ENCODE measurements at regions not wholly inside any gene's neighbourhood (a gene's known extent, or its start where the extent isn't known, plus 50 kb on each side); places are given as distances from the start of the nearest gene placed in this dataset.

GRCh38 chr5:74576941-74577456, 63.5 kb downstream of the ENC1 start:
- no peak for DNase-seq

DNA sequence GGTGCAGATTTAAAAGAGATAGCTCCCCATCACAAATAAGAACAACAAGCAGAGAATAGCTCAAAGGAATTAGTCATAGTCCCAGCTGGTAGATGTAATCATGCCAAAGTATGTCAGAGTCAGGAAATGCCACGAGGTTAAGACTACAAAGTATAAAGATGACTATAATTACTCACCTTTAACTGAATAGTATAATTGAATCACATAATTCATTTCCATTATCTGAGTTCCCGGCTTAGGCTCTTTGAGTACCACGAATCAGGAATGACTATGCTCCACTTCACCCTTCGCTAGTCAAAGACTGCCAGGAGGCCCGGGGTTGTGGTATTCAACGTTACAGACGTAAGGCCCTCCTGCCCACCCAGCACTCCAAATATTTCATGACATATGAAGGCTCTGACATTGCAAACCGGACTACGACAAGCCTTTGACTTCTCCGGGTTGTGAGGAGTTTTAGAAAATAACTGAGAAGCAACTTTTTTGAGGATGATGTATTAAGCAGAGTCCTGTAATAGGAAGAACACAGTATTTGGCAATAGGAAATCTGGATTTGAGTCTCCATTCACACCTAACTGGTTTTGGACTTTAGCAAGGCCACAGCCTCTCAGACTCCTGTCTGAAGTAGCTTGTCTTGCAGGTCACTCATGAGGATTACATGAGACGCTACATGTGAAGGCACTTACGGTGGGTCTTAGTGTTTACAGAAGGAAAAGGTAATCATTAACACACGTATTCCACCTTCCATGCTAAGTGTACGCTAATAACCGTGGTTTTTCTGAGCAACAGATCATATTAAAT, 64.6 kb downstream of the ENC1 start:
- DNase-seq = no peak

DNA sequence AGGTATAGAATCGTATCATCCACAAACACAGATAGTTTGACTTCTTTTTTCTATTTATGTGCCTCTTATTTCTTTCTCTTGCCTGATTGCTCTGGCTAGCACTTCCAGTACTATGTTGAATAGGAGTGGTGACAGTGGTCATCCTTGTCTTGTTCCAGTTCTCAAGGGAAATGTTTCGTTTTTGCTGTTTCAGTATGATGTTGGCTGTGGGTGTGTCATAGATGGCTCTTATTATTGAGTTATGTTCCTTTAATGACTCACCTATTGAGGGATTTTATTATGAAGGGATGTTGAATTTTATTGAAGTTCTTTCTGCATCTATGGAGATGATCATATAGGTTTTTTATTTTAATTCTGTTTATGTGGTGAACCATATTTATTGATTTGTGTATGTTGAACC, 70.3 kb downstream of the ENC1 start:
- no peak for DNase-seq

DNA sequence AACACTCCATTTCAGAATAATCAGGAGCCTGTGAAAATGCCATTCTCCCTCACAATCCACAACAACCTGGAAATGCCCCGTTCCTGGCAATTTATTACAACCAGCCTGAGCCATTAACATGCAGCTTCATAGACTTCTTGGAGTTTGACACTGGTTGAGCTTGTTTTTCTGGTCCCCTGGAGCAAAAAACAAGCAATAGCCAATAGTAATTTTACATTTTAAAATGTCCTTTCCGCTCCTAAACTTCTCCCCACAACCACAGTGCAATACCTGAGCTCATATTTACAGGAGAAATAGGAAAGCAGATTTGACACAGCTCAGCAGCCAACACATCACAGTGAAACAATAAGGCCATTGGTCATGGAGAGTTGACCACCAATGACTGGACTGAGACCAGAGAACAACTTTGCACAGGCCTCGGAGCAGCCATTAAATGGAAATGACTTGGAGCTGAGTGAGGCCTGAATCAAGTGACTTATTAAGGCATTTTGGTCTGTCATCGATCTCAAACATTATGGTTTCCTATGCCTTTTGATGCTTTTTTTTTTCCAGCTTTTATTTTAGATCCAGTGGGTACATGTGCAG, 73.0 kb downstream of the ENC1 start:
- DNase-seq = no peak

GRCh38 chr5:74562122-74562521, 78.4 kb downstream of the ENC1 start:
- DNase-seq = no peak

- no peak for DNase-seq
Measured at GRCh38 chr5:74560245-74560644, 80.3 kb downstream of the ENC1 start.

GRCh38 chr5:74556631-74557595, 83.6 kb downstream of the ENC1 start:
- DNase-seq = no peak

- DNase-seq = no peak
Measured at GRCh38 chr5:74556006-74556405, 84.5 kb downstream of the ENC1 start.

DNA sequence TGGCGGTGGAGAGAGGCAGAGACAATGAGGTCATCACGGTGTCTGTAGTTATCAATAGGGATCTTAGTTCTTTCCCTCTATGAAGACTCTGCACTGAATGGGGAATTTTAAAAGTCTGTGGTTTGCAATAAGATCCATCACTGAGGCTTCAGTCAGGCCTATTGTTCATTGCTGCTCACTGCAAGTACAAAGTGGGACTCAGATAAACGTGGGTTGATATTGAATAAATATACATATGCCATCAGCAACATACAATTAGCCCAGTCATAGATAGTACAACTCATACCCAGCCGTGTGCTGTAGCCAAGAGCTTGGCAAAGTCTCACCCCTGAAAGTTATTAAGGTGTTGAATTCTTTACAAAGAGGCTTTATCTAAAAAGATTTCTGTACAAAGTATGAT, 88.4 kb downstream of the ENC1 start:
- no peak for DNase-seq

- DNase-seq = no peak
Measured at GRCh38 chr5:74550927-74551326, 89.6 kb downstream of the ENC1 start.

- no peak for DNase-seq
Measured at GRCh38 chr5:74549384-74549783, 91.1 kb downstream of the ENC1 start.

DNA sequence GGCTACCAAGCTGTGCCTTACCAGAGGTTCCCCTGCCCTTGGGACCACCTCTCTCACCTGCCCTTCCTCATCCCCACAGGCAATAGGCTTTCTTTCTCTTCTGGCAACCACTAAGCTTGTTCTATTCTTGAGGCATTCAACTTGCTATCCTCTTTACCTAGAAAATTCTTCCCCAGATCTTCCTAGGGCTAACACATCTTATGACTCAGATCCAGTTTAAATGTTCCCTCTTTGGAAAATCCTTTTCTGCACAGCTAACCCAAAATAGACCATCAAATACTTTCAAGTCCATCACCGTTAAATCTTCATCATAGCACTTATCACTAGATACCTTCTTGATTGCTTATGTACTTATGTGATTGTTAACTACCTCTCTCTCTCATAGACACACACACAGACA, 93.7 kb downstream of the ENC1 start:
- no peak for DNase-seq

GRCh38 chr5:74544811-74545210, 95.7 kb downstream of the ENC1 start:
- DNase-seq = no peak

DNA sequence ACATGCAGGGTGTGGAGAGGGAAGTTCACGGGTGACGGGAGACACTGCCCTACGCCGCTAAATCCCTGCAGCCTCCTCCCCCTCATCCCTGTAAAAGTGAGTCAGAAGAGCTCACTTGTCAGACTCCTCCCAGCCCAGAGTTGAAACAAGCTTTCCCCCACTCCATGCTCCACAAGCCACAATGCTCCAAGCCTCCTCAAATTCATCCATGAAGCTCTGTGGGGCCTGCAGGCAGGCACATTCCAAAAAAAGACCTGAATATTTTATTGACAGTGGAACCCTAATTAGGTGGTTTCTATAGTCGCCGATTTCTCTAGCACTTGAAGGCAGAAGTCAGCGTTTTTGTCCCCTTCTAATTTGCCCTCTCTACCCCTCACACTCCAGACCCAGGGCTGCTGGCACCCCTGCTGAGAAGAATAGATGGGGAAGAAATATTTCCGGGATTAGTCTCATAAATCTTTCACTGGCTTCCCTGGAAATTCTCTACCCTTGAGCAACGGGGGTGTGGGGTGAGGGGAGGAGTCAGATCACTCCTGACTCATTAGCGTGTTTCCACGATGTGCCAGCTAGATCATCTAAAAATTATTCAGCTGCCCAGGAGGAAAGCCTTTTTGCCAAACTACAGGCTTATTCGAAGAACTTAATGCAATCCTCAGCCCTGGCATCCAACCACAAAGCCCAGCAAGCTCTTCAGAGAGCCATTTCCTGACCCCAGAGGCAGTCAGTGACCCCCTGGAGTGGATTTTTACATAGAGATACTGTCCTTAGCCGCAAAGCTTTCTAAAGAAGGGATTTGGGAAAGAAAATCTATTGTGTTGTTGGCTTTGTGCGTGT, 97.1 kb downstream of the ENC1 start:
- no peak for DNase-seq

DNA sequence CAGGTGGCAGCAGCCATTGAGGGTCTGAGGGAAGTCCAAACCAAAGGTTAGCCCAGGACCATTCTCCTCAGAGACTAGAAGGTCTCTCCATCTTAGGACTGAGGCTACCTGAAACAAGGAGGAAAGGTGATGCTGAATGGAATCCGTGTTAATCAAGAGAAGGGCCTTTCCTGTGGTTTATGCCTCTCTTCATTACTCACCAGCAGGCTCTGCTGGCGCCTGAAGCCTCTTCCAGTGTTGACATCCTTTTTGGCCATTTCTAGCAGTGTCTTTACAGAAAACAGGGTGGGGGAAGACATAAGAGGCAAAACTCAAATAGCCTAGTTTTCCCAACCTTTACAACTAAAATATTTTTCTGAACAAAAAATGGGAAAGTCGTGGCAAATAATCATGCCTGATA, 98.0 kb downstream of the ENC1 start:
- DNase-seq = no peak

GRCh38 chr5:74541381-74541781, 99.1 kb downstream of the ENC1 start:
- DNase-seq = no peak

GRCh38 chr5:74540622-74541021, 99.9 kb downstream of the ENC1 start:
- no peak for DNase-seq

- no peak for DNase-seq
Measured at GRCh38 chr5:74539986-74540385, 100.5 kb downstream of the ENC1 start.

DNA sequence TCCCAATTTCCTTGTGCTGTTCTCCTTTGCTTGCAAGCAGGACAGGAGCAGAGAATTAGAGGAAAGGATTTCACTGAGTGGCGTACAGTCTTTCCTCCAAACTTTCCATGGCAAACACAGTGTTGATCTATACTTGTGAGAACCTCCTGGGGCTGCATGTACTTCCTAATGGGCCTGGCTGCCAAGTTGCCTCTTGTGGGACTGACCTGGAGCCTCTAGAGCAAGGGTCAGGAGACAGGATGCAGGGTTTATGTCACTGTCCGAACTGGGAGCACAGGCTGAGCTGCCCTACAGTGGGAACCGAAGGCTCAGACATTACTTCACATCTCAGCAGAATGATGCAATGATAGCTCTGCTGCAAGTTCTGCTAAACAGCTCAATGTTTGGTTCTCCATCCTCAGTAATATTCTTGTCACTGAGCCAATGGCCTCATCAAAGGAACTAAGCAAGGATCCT, 102.3 kb downstream of the ENC1 start:
- DNase-seq = no peak

DNA sequence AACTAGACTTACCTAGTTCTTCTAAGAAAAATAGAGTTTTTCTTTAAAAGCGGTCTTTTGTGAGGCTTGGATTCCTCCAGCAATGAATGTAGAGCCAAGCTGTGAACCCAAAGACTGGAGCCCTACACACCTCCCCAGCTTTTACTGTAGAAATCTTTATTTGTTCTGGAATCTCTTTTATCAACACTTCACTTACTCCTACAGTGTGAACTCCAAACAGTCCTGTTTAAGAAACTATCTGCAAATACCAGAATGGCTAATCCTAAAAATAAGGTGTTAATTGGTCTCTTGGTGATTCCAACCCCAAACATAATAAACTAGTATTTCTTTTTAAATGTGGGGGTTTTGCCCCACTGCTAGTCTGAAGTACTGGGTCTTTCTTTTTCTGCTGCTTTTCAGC, 103.9 kb downstream of the ENC1 start:
- no peak for DNase-seq

- DNase-seq = no peak
Measured at GRCh38 chr5:74535926-74536325, 104.6 kb downstream of the ENC1 start.

- DNase-seq = no peak
Measured at GRCh38 chr5:74534397-74535129, 106.0 kb downstream of the ENC1 start.

Measured in activated T-cell treated with anti-CD3 and anti-CD28 coated beads, Interleukin-2, amount 50 U/mL, for 1 hour (primary cell).